Lower leg skin (tissue), 3 donors: ENCODE measurements at regions not wholly inside any gene's neighbourhood (a gene's known extent, or its start where the extent isn't known, plus 50 kb on each side); places are given as distances from the start of the nearest gene placed in this dataset.

ENCODE experiments used
- POLR2A ChIP-seq, 2 donors: fragments of 450-650 bp; IDR thresholded peaks; one replicate each; pipeline ENCODE4 v1.6.1; 2016 to 2017; ENCODE audit warnings: antibody characterized with exemption in 2 of 2, mild to moderate bottlenecking in 1 of 2, moderate library complexity in 1 of 2
- TF ChIP-seq, protein P1 (sequence below), 3 donors: fragments of 450-650 bp; IDR thresholded peaks; one replicate each; pipeline ENCODE4 v1.5.1; 2016; ENCODE audit warnings: antibody characterized with exemption in 3 of 3, mild to moderate bottlenecking in 3 of 3, moderate library complexity in 2 of 3

DNA sequence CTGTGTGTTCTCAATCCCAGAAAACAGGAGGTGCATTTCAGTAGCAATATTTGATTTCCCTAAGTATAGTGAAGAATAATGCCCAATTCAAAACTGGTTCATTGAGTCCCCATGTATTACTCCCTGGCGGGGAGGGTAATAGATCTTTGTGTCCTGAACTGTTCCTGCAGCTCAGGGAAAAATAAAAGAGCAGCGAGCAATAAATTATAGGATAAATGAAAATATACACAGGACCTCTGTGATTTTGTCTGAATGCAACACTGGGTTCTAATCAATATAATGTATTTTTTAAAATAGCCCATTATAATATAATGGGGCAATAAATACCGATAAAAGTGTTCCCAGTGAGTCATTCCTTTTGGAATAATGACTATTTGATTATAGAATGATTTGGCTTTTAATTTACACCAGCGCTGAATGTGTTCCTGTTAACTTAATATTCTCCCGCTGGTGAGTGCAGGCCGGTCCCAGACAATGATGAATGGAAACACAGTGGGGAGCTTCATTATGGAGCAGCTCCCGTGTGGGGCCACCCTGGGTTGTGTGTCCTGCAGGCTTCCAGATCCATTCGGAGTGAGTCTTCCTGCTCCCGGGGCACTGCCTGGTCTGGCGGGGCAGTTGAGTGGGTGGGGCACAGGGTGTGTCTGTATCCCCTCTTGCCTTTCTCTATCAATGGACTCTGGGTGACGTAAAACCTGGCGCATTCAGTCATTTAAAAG lies 263.1 kb downstream of the ACTR3B start:
- TF ChIP-seq, protein P1, sequence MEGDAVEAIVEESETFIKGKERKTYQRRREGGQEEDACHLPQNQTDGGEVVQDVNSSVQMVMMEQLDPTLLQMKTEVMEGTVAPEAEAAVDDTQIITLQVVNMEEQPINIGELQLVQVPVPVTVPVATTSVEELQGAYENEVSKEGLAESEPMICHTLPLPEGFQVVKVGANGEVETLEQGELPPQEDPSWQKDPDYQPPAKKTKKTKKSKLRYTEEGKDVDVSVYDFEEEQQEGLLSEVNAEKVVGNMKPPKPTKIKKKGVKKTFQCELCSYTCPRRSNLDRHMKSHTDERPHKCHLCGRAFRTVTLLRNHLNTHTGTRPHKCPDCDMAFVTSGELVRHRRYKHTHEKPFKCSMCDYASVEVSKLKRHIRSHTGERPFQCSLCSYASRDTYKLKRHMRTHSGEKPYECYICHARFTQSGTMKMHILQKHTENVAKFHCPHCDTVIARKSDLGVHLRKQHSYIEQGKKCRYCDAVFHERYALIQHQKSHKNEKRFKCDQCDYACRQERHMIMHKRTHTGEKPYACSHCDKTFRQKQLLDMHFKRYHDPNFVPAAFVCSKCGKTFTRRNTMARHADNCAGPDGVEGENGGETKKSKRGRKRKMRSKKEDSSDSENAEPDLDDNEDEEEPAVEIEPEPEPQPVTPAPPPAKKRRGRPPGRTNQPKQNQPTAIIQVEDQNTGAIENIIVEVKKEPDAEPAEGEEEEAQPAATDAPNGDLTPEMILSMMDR (IDR thresholded peaks at IDR 0.05), result no peak
- TF ChIP-seq POLR2A (IDR thresholded peaks at IDR 0.05), result no peak
